Activated CD4-positive, alpha-beta T cell treated with anti-CD3 and anti-CD28 coated beads, Interleukin-2, amount 10 ng/mL, durations not matched to agents 7 days and 5 days (primary cell): ENCODE measurements at regions not wholly inside any gene's neighbourhood (a gene's known extent, or its start where the extent isn't known, plus 50 kb on each side); places are given as distances from the start of the nearest gene placed in this dataset.

Source experiments
- CTCF ChIA-PET: fragments of 350-600 bp; sonication (Branson Sonifier 250); formaldehyde crosslinking; loops from one replicate; lab custom pipeline; 2021; ENCODE audit warnings: antibody characterized with exemption; lab: Charles Lee
- POLR2A ChIA-PET: fragments of 350-600 bp; sonication (Branson Sonifier 250); formaldehyde crosslinking; loops from one replicate; lab custom pipeline; 2021; ENCODE audit warnings: antibody characterized with exemption; lab: Charles Lee
- DNase-seq: peaks from one replicate; pipeline ENCODE4 v3.0.0-alpha.2; 2020
- H3K27ac Mint-ChIP-seq: one replicate; pipeline ENCODE4 v1.8.0; 2021; ENCODE audit warnings: mild to moderate bottlenecking, moderate library complexity, mixed read lengths
- H3K27me3 Mint-ChIP-seq: one replicate; pipeline ENCODE4 v1.8.0; 2021; ENCODE audit warnings: mixed read lengths
- H3K36me3 Mint-ChIP-seq: one replicate; pipeline ENCODE4 v1.8.0; 2021; ENCODE audit warnings: low read depth, mixed read lengths
- H3K4me1 Mint-ChIP-seq: one replicate; pipeline ENCODE4 v1.8.0; 2021; ENCODE audit warnings: mixed read lengths
- H3K4me3 Mint-ChIP-seq: one replicate; pipeline ENCODE4 v1.8.0; 2021; ENCODE audit warnings: mild to moderate bottlenecking, moderate library complexity, mixed read lengths
- H3K9me3 Mint-ChIP-seq: one replicate; pipeline ENCODE4 v1.8.0; 2021; ENCODE audit warnings: mixed read lengths

DNA sequence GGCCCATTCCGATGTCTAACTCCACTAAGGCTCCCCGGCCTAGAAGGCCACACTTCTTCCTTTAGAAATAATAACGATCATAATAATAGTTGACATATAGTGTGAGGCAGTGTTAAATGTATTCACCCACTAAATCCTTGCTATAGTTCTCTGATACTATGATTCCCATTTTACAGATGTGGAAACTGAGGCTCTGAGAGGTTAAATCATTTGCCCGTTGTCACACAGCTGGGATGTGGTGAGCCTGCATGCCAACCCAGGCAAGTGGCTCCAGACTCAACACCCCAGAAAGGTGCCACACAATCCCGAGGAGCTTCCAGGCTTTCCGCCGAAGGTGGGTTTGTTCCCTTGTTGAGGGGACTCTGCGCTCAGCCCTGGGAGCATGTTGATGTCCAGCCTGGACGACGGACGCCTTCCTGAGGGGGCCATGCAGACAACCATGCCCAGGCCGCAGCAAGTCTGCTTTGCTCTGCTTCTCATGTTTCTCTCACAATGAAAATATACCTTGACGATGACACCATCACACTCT is 104.6 kb upstream of the CDYL start:
- Mint-ChIP-seq H3K27ac (no peak overlapping the region), H3K9me3 (no peaks in the 10 kb centered on the region), H3K4me3 (no peak overlapping the region), H3K27me3 (no peaks in the 10 kb centered on the region), H3K36me3 (no peaks in the 10 kb centered on the region), H3K4me1 (no peaks in the 10 kb centered on the region)
- ChIA-PET CTCF (interaction anchor here (0.9 kb wide), 1 partner anchor 312 kb away, joined by 4 read pairs; no protein-coding TSS in a partner anchor), POLR2A (no interaction called here)
- no peak for DNase-seq

DNA sequence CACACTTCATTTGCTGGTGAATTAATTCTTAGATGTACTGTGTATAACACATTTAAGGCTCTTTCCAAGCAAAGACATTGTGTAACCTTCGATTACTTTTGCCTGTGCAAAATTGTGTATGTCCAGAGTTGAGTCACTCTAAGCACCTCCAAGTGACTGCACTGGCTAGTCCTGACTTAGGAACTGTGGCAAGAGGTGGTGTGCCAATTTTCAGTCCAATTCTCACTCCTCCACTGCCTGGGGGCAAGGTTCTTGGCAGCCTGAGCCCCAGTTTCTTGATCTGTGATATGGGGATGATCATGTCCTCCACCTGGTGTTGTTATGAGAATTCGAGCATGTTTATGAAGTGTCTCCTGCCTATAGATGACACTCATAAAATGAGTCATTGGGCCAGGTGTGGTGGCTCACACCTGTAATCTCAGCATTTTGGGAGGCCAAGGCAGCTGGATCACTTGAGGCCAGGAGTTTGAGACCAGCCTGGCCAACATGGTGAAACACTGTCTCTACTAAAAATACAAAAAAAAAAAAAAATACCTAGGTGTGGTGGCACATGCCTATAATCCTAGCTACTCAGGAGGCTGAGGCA is 105.3 kb upstream of the CDYL start:
- H3K4me1 Mint-ChIP-seq = no peaks in the 10 kb centered on the region
- no peak overlapping the region for H3K4me3 Mint-ChIP-seq
- DNase-seq = no peak
- no peaks in the 10 kb centered on the region for H3K9me3 Mint-ChIP-seq
- H3K36me3 Mint-ChIP-seq = no peaks in the 10 kb centered on the region
- CTCF ChIA-PET = no interaction called here
- POLR2A ChIA-PET = no interaction called here
- H3K27me3 Mint-ChIP-seq = no peaks in the 10 kb centered on the region
- no peak overlapping the region for H3K27ac Mint-ChIP-seq

DNA sequence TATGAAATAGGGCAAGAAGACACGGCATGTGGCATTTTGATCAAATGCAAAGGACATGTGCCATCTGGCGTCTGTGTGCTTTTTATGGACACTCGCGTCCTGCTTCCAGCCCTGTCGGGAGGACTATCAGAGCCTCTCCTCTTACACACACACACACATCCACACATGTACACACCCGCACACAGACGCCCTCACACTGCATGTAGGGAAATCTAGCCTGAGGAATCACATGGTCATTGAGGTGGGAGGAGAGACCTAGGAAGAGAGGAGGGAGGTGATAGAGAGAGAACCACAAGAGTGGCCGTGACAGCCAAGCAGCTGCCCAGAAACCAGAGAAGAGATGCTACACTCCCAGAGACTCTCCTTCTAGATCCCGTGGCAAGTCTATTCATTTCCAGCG is 105.9 kb upstream of the CDYL start:
- Mint-ChIP-seq H3K4me1 (no peaks in the 10 kb centered on the region), H3K36me3 (no peaks in the 10 kb centered on the region), H3K9me3 (no peaks in the 10 kb centered on the region), H3K27ac (no peak overlapping the region), H3K27me3 (no peaks in the 10 kb centered on the region), H3K4me3 (no peak overlapping the region)
- ChIA-PET CTCF (no interaction called here), POLR2A (no interaction called here)
- DNase-seq = no peak

DNA sequence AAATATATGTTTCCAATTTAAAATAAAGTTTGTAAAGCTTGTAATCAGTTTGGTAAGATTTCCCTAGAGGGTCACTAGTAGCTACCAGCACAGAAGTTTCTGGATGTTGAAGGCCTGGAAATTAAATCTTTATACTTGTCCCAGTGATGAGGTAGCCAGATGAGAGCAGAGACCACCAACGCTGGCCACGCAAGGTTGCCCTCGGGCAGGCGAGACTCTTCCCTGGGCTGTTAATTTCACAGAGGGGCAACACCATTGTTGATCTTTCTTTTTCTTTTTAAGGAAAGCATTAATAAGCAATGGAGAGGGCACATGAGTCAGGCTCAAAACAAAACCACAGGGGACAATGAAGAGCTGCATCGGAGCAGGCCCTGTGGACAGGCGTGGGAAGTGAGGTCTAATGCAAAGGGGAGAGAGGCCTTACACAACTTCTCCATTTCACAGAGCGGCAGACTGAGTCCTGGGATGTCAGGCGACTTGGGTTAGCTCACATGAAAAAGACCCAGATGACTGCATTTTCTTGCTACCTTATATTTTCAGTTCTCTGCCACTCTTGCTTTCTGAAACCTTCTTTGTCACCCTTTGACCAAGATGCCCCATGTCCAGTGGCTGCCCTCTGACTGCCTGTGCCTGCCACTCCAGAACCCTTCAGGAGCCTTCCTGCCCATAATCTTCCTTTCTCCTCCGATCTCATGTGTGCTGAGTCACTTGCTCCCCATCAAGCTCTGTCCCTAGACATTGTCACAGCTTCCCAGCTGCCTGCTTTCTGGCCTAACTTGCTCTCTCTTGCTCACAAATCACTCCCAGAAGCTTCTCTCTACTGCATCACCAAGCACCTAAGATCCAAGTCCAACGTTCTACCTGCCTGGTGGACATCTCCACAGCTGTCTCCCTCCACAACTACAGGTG is 107.7 kb upstream of the CDYL start:
- ChIA-PET CTCF (interaction anchor here (0.7 kb wide), 1 partner anchor 27 kb away, joined by 4 read pairs; no protein-coding TSS in a partner anchor), POLR2A (no interaction called here)
- H3K4me1 Mint-ChIP-seq = no peaks in the 10 kb centered on the region
- H3K9me3 Mint-ChIP-seq = no peaks in the 10 kb centered on the region
- H3K4me3 Mint-ChIP-seq = no peak overlapping the region
- H3K36me3 Mint-ChIP-seq = no peaks in the 10 kb centered on the region
- no peak overlapping the region for H3K27ac Mint-ChIP-seq
- no peaks in the 10 kb centered on the region for H3K27me3 Mint-ChIP-seq
- DNase-seq = no peak

DNA sequence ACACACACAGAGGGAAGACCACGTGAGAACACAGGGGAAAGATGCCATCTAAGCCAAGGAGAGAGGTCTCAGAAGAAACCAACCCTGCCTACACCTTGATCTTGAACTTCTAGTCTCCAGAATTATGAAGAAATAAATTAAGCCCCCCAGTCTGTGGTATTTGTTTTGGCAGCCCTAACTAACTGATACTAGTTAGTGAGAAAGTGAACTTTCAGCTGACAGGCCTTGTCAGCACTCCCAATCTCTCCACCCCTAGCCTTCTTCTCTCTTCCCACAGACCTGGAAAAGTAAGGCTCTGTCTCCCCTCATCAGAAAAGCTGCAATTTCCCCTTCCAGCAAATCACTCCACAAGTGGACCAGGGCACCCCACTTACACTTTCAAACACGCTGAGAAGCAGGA is 108.6 kb upstream of the CDYL start:
- Mint-ChIP-seq H3K4me3 (no peak overlapping the region), H3K27me3 (no peaks in the 10 kb centered on the region), H3K9me3 (no peaks in the 10 kb centered on the region), H3K36me3 (no peaks in the 10 kb centered on the region), H3K27ac (no peak overlapping the region), H3K4me1 (no peaks in the 10 kb centered on the region)
- POLR2A ChIA-PET = no interaction called here
- CTCF ChIA-PET = no interaction called here
- no peak for DNase-seq

DNA sequence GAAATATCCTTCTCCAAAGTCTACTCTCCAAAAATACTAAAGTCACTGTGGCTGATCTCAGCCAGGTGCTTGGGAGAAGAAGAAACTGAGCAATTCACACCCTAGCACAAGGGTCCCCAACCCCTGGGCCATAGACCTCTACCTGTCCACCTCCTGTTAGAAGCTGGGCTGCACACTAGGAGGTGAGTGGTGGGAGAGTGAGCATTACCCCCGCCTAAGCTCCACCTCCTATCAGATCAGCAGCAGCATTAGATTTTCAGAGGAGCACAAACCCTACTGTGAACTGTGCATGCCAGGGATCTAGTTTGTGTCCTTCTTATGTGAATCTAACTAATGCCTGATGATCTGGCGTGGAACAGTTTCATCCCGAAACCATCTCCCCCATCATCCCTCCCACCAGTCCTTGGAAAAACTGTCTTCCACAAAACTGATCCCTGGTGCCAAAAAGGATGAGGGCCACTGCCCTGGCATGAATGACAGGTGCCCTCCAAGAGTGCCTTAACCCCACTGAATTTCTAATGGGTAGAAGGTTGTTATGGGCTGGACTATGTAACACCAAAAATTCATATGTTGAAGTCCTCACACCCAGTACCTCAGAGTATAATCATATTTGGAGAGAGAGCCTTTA is 109.2 kb upstream of the CDYL start:
- ChIA-PET CTCF (no interaction called here), POLR2A (no interaction called here)
- no peak for DNase-seq
- Mint-ChIP-seq H3K4me3 (no peak overlapping the region), H3K27me3 (no peaks in the 10 kb centered on the region), H3K9me3 (no peaks in the 10 kb centered on the region), H3K36me3 (no peaks in the 10 kb centered on the region), H3K4me1 (no peaks in the 10 kb centered on the region), H3K27ac (no peak overlapping the region)

DNA sequence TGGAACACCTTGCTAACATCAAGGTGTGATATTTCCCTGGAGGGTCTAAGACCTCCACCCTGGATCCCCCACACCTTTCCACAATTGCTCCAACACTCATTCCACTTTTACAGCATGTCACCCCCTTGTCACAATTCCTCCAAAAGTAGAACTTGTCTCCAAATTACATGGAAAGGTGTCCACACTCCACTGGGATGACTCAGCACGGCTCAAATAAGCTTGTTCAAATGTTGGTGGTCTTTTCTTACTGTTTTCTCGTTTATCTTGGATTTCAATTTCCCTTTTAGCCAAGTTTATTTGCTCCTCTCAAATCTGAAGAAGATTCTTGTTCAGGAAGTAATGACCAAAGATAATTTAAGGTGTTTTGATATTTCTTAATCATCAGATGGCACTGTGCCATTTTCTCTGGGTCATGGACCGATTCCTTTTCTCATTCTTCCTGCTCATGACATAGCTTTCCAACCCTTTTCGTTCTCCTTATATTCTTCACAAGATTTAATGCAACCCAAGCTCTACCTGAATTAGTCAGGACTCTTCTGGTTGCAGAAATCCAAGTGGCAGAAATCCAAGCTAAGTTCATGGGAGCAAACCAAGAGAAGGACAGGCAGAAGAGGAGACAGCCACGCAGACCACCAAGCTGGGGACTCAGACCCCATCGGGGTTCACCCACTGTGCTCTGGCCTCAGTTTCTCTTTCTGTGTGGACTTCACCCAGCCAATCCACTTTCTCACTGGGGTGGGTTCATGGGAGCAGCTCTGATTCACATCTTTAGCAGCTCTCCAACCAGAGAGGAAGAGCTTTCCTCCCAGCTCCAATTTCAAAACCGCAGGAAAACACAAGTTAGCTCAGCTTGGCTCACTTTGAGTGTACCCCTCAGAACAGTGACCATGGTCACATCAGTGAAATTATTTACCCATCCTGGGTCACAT is 110.5 kb upstream of the CDYL start:
- H3K27ac Mint-ChIP-seq = no peak overlapping the region
- DNase-seq = no peak
- CTCF ChIA-PET = interaction anchor here (1.3 kb wide), 1 partner anchor 10 kb away, joined by 4 read pairs; no protein-coding TSS in a partner anchor
- no peaks in the 10 kb centered on the region for H3K36me3 Mint-ChIP-seq
- no peaks in the 10 kb centered on the region for H3K9me3 Mint-ChIP-seq
- H3K27me3 Mint-ChIP-seq = no peaks in the 10 kb centered on the region
- POLR2A ChIA-PET = no interaction called here
- H3K4me3 Mint-ChIP-seq = no peak overlapping the region
- no peaks in the 10 kb centered on the region for H3K4me1 Mint-ChIP-seq

DNA sequence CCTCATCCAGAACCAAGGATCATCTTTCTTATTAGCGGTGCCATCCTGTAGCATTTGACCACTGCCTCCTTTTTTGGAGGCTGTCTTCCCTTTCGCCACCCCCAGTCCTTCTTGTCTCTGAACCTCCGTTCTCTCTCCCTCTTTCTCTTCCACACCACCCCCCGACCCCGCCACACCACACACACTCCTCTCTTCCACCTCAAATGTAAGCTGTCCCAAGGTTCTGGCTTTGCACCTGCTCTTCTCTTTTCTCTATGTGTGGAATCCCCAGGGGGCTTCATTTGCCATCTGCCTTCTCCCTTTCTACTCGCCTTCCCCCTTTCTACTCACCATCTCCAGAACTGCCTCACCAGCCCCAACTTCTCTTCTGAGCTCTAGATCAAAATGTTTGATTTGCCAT is 111.3 kb upstream of the CDYL start:
- POLR2A ChIA-PET = no interaction called here
- CTCF ChIA-PET = interaction anchor here (1.3 kb wide), 1 partner anchor 9 kb away, joined by 4 read pairs; no protein-coding TSS in a partner anchor
- Mint-ChIP-seq H3K27me3 (no peaks in the 10 kb centered on the region), H3K4me3 (no peak overlapping the region), H3K9me3 (no peaks in the 10 kb centered on the region), H3K4me1 (no peaks in the 10 kb centered on the region), H3K27ac (no peak overlapping the region), H3K36me3 (no peaks in the 10 kb centered on the region)
- DNase-seq = no peak

DNA sequence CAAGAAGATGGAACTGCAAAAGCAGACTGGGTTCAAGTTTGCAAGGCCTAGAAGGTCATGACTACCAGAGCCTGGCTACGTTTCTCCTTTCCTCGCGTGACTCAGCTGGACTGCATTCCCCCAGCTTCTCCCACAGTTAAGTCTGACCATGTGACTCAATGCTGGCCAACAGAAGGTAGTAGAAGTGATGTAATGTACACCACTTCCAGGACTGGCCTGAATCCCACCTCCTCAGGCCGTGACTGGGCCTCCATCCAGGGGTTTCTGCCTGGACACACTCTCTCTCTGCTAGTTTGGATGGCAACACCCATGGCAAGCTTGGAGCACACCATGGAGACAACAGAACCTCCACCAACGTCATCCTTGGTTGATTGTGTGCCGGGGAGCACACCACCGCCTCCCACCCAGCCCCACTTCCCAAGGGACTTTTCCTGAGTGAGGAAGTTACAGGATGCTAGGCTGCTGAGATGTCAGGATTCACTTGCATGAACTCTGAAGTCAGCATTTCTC is 112.0 kb upstream of the CDYL start:
- POLR2A ChIA-PET = no interaction called here
- CTCF ChIA-PET = no interaction called here
- Mint-ChIP-seq H3K36me3 (no peaks in the 10 kb centered on the region), H3K9me3 (no peaks in the 10 kb centered on the region), H3K27me3 (no peaks in the 10 kb centered on the region), H3K4me1 (no peaks in the 10 kb centered on the region), H3K27ac (no peak overlapping the region), H3K4me3 (no peak overlapping the region)
- no peak for DNase-seq

DNA sequence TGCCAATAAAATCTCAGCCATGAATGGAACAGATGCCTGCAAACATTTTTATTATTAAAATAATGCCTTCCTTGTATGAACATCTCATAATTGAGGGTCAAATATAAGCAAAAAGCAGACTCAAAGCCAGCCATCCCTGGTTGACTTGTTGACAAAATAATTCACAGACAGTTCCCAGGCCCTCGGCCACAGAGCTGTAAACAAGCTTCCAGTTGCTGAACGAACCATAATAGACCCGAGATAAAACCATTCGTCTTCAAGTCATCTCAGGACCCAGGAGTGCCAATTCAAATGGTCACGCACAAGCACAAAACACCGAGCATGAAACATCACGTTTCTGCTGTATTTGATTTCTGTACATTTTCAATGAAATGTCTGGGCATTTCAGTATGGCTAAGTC is 113.3 kb upstream of the CDYL start:
- no peaks in the 10 kb centered on the region for H3K36me3 Mint-ChIP-seq
- POLR2A ChIA-PET = no interaction called here

DNA sequence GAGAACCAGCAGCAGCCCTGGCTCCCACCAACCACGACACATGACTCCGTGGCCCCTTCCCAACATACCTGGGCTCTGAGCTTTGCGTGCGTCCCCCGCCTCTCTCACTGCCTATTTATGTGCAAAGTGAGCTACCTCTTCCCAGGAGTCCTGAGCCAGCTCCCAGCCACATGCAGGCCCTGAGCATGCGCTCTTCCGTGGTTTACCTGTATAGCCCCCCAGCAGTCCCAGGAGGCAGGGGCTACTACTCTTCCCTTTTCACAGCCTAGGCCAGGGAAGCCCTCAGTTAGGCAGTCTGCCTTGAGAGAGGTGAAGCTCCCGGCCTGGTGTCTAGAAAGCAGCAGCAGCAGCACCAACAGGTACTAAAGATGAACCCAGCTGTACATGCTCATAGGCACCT is 114.8 kb upstream of the CDYL start:
- H3K4me3 Mint-ChIP-seq = no peak overlapping the region
- POLR2A ChIA-PET = no interaction called here
- DNase-seq = no peak
- no peaks in the 10 kb centered on the region for H3K36me3 Mint-ChIP-seq
- H3K27ac Mint-ChIP-seq = no peak overlapping the region
- CTCF ChIA-PET = no interaction called here
- no peaks in the 10 kb centered on the region for H3K4me1 Mint-ChIP-seq
- H3K27me3 Mint-ChIP-seq = peaks cover 2% of the 10 kb centered on the region
- no peaks in the 10 kb centered on the region for H3K9me3 Mint-ChIP-seq

More for the DNA sequence above, 113.3 kb upstream of the CDYL start:
- no peak for DNase-seq
- Mint-ChIP-seq H3K4me1 (no peaks in the 10 kb centered on the region), H3K27me3 (no peaks in the 10 kb centered on the region), H3K4me3 (no peak overlapping the region), H3K9me3 (no peaks in the 10 kb centered on the region), H3K27ac (no peak overlapping the region)
- CTCF ChIA-PET = no interaction called here
